Upper lobe of left lung (tissue), 4 donors: ENCODE measurements at regions not wholly inside any gene's neighbourhood (a gene's known extent, or its start where the extent isn't known, plus 50 kb on each side); places are given as distances from the start of the nearest gene placed in this dataset.
"Not testable (repeated sequence)": the region's sequence is repeated elsewhere in the genome, so short reads cannot be mapped to it uniquely, and the experiment has no call there.

ENCODE experiments used
- CTCF ChIP-seq, 6 experiments: fragments of 450-650 bp in 4 of 6; fragments of 200-600 bp in 2 of 6; sonication (generic) in 2 of 6; IDR thresholded peaks; one replicate each; pipeline ENCODE4 v1.5.1; 2016 to 2019; ENCODE audit warnings: antibody characterized with exemption in 6 of 6
- EP300 ChIP-seq, 4 donors: sonication (generic); formaldehyde crosslinking; IDR thresholded peaks; one replicate each; pipeline ENCODE4 v1.5.1; 2017; ENCODE audit warnings: antibody characterized with exemption in 4 of 4, control low read depth in 2 of 4
- POLR2A ChIP-seq, 4 donors: fragments of 450-650 bp; IDR thresholded peaks; one replicate each; pipeline ENCODE4 v1.5.1; 2016 to 2017; ENCODE audit warnings: antibody characterized with exemption in 4 of 4, mild to moderate bottlenecking in 2 of 4

- TF ChIP-seq POLR2A, CTCF, EP300 (IDR thresholded peaks at IDR 0.05): not testable (repeated sequence)
Observed at GRCh38 chr9:41653560-41654340, 464.6 kb upstream of the ZNG1F start.
